Caco-2 (cell line): ENCODE measurements at regions not wholly inside any gene's neighbourhood (a gene's known extent, or its start where the extent isn't known, plus 50 kb on each side); places are given as distances from the start of the nearest gene placed in this dataset.

ENCODE experiments used
- BruUV-seq: library from RNA; stranded (reverse); fragments of 400-500 nt; replicated peaks from 2 replicates; lab custom pipeline; 2021; lab: Mats Ljungman, UMichigan
- CTCF ChIA-PET: fragments of 300-600 bp; sonication (Branson Sonifier 250); formaldehyde crosslinking; loops from one replicate; lab custom pipeline; 2022; ENCODE audit warnings: antibody characterized with exemption; lab: Charles Lee
- POLR2A ChIA-PET: fragments of 300-600 bp; sonication (Branson Sonifier 250); formaldehyde crosslinking; loops from one replicate; lab custom pipeline; 2022; ENCODE audit warnings: antibody characterized with exemption; lab: Charles Lee
- DNase-seq, 2 experiments: peaks; one replicate each; pipeline versions ENCODE4 v3.0.0 to v3.0.0-alpha.2; 2020 to 2022
- H3K27me3 ChIP-seq: replicated peaks from 2 replicates; pipeline ENCODE4 v1.6.0; 2011; ENCODE audit warnings: low read length; ENCODE audit not compliant: control insufficient read depth, insufficient read depth
- H3K36me3 ChIP-seq: 2 replicates; pipeline ENCODE4 v1.5.1; 2011; ENCODE audit warnings: low read length; ENCODE audit not compliant: control insufficient read depth, insufficient read depth
- H3K4me1 ChIP-seq: fragments of 250-450 bp; sonication (Bioruptor Pico); 2 replicates; pipeline ENCODE4 v1.5.1; 2020; ENCODE audit warnings: mild to moderate bottlenecking
- H3K4me3 ChIP-seq: 2 replicates; pipeline ENCODE4 v1.5.1; 2011; ENCODE audit warnings: low read depth, mild to moderate bottlenecking, control low read depth, low read length
- H3K9me3 ChIP-seq: fragments of 250-450 bp; sonication (Bioruptor Pico); 2 replicates; pipeline ENCODE4 v1.5.1; 2020; ENCODE audit warnings: mild to moderate bottlenecking, moderate library complexity
- H3K27ac Mint-ChIP-seq: one replicate; pipeline ENCODE4 v1.8.0; 2022; ENCODE audit warnings: mixed read lengths; ENCODE audit not compliant: unreplicated experiment
- H3K27me3 Mint-ChIP-seq: one replicate; pipeline ENCODE4 v1.8.0; 2022; ENCODE audit warnings: mixed read lengths; ENCODE audit not compliant: insufficient read depth, unreplicated experiment
- H3K36me3 Mint-ChIP-seq: one replicate; pipeline ENCODE4 v1.8.0; 2022; ENCODE audit warnings: mild to moderate bottlenecking, mixed read lengths; ENCODE audit not compliant: insufficient read depth, unreplicated experiment
- H3K4me1 Mint-ChIP-seq: one replicate; pipeline ENCODE4 v1.8.0; 2022; ENCODE audit warnings: low read depth, mixed read lengths; ENCODE audit not compliant: unreplicated experiment
- H3K4me3 Mint-ChIP-seq: one replicate; pipeline ENCODE4 v1.8.0; 2022; ENCODE audit warnings: mild to moderate bottlenecking, moderate library complexity, mixed read lengths; ENCODE audit not compliant: unreplicated experiment
- H3K9me3 Mint-ChIP-seq: one replicate; pipeline ENCODE4 v1.8.0; 2022; ENCODE audit warnings: mixed read lengths; ENCODE audit not compliant: unreplicated experiment
- intact Hi-C: fragments of 100-400 bp; cut with micrococcal nuclease; formaldehyde crosslinking; loops from one replicate; pipeline ENCODE4 v1.10.0; 2022; ENCODE audit not compliant: unreplicated experiment
- TF ChIP-seq, protein P1 (sequence below), 2 experiments: fragments of 200-600 bp in 1 of 2; IDR thresholded peaks; 1 replicate in 1 of 2; 2 replicates in 1 of 2; pipeline versions ENCODE4 v1.5.1 to v1.8.0; 2011 to 2022; ENCODE audit warnings: antibody characterized with exemption in 1 of 2, control low read depth in 1 of 2, inconsistent platforms in 1 of 2, low read depth in 1 of 2, low read length in 1 of 2, mild to moderate bottlenecking in 1 of 2, moderate library complexity in 1 of 2; ENCODE audit not compliant: insufficient read depth in 1 of 2, severe bottlenecking in 1 of 2, unreplicated experiment in 1 of 2

DNA sequence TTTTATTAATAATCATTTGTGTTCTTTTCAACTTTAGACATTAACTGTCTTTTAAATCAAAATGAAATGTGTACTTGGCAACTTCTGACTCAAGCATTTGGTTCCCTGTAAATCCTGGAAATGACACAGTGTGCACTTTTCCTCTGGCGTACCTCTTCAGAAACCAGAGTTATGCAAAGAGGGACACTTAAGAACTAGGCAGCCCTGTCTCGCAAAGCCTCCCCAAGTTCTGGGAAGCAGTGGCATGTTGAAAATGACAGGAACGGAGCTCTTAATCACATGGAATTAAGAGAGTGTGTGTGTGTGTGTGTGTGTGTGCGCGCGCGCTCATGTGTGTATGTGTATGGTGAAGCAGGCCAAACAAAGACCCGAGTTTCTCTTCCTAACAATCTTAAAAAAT is 707.4 kb downstream of the MECOM start:
- intact Hi-C loops = loop anchor here (10.0 kb wide), 1 partner anchor 709 kb away; the partner anchor contains the start of gene MECOM
- Mint-ChIP-seq H3K4me3 (no peak overlapping the region), H3K4me1 (no peaks in the 10 kb centered on the region), H3K36me3 (no peaks in the 10 kb centered on the region), H3K27me3 (no peaks in the 10 kb centered on the region), H3K9me3 (no peaks in the 10 kb centered on the region), H3K27ac (no peak overlapping the region)
- no peak for DNase-seq
- TF ChIP-seq, protein P1, sequence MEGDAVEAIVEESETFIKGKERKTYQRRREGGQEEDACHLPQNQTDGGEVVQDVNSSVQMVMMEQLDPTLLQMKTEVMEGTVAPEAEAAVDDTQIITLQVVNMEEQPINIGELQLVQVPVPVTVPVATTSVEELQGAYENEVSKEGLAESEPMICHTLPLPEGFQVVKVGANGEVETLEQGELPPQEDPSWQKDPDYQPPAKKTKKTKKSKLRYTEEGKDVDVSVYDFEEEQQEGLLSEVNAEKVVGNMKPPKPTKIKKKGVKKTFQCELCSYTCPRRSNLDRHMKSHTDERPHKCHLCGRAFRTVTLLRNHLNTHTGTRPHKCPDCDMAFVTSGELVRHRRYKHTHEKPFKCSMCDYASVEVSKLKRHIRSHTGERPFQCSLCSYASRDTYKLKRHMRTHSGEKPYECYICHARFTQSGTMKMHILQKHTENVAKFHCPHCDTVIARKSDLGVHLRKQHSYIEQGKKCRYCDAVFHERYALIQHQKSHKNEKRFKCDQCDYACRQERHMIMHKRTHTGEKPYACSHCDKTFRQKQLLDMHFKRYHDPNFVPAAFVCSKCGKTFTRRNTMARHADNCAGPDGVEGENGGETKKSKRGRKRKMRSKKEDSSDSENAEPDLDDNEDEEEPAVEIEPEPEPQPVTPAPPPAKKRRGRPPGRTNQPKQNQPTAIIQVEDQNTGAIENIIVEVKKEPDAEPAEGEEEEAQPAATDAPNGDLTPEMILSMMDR (IDR thresholded peaks at IDR 0.05; ENCODE audit: insufficient read depth in 1 of 2, low read depth in 1 of 2, low read length in 1 of 2, severe bottlenecking in 1 of 2, unreplicated experiment in 1 of 2) = no peak
- Histone ChIP-seq H3K36me3 (no peaks in the 10 kb centered on the region), H3K4me1 (peaks cover 12% of the 10 kb centered on the region), H3K4me3 (no peak overlapping the region), H3K27me3 (no peaks in the 10 kb centered on the region), H3K9me3 (no peaks in the 10 kb centered on the region)
- ChIA-PET POLR2A (no interaction called here), CTCF (no interaction called here)
- no TSS peak for BruUV-seq

- intact Hi-C loops = loop anchor here (5.0 to 10.0 kb wide), 2 partner anchors 195 to 712 kb away; partner anchors contain the start of gene MECOM
- H3K9me3 Mint-ChIP-seq = no peaks in the 10 kb centered on the region
- H3K27me3 Mint-ChIP-seq = no peaks in the 10 kb centered on the region
- no peak overlapping the region for H3K27ac Mint-ChIP-seq
- DNase-seq = no peak
- Histone ChIP-seq H3K36me3 (no peaks in the 10 kb centered on the region), H3K9me3 (no peaks in the 10 kb centered on the region), H3K4me1 (peaks cover 14% of the 10 kb centered on the region), H3K27me3 (no peaks in the 10 kb centered on the region), H3K4me3 (no peak overlapping the region)
- ChIA-PET CTCF (no interaction called here), POLR2A (no interaction called here)
- no peaks in the 10 kb centered on the region for H3K36me3 Mint-ChIP-seq
- H3K4me3 Mint-ChIP-seq = no peak overlapping the region
- peaks cover 8% of the 10 kb centered on the region for H3K4me1 Mint-ChIP-seq
- BruUV-seq = no TSS peak
- TF ChIP-seq, protein P1 (IDR thresholded peaks at IDR 0.05; ENCODE audit: insufficient read depth in 1 of 2, low read depth in 1 of 2, low read length in 1 of 2, severe bottlenecking in 1 of 2, unreplicated experiment in 1 of 2) = no peak
These were observed 711.0 kb downstream of the MECOM start for GRCh38 chr3:168952551-168952950.

DNA sequence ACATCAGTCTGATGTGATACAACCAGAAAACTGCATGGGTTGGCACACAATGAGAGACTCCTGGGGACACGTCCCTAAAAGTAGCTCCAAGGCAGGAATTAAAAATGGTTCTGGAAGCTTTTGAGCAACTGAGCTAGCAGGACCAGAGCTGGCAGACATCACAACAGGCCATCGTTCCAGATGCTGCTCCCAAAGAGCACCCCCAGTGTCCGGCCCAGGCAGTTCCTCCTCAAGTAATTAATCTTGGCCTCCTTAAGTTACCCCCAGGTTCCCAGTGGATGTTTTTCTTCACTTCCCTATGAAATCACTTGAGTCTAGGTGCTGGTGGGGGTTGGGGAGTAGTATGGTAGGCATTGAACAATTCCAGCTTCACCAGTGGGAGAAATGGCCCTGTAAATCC is 711.6 kb downstream of the MECOM start:
- TF ChIP-seq, protein P1 (IDR thresholded peaks at IDR 0.05; ENCODE audit: insufficient read depth in 1 of 2, low read depth in 1 of 2, low read length in 1 of 2, severe bottlenecking in 1 of 2, unreplicated experiment in 1 of 2) = no peak
- intact Hi-C loops = loop anchor here (5.0 to 10.0 kb wide), 2 partner anchors 195 to 713 kb away; partner anchors contain the start of gene MECOM
- no peak overlapping the region for H3K4me3 ChIP-seq
- no peaks in the 10 kb centered on the region for H3K27me3 ChIP-seq
- Mint-ChIP-seq H3K27me3 (no peaks in the 10 kb centered on the region), H3K9me3 (no peaks in the 10 kb centered on the region), H3K4me1 (peaks cover 8% of the 10 kb centered on the region), H3K4me3 (no peak overlapping the region), H3K27ac (no peak overlapping the region), H3K36me3 (no peaks in the 10 kb centered on the region)
- POLR2A ChIA-PET = no interaction called here
- peaks cover 14% of the 10 kb centered on the region for H3K4me1 ChIP-seq
- BruUV-seq = no TSS peak
- CTCF ChIA-PET = no interaction called here
- H3K36me3 ChIP-seq = no peaks in the 10 kb centered on the region
- DNase-seq = no peak
- H3K9me3 ChIP-seq = no peaks in the 10 kb centered on the region
